ENCODE measurements at regions not wholly inside any gene's neighbourhood (a gene's known extent, or its start where the extent isn't known, plus 50 kb on each side); places are given as distances from the start of the nearest gene placed in this dataset.
"Not testable (repeated sequence)": the region's sequence is repeated elsewhere in the genome, so short reads cannot be mapped to it uniquely, and the experiment has no call there.

- no peak for DNase-seq
Observed at GRCh38 chr13:90732049-90732448, 615.4 kb upstream of the MIR17HG start.

DNA sequence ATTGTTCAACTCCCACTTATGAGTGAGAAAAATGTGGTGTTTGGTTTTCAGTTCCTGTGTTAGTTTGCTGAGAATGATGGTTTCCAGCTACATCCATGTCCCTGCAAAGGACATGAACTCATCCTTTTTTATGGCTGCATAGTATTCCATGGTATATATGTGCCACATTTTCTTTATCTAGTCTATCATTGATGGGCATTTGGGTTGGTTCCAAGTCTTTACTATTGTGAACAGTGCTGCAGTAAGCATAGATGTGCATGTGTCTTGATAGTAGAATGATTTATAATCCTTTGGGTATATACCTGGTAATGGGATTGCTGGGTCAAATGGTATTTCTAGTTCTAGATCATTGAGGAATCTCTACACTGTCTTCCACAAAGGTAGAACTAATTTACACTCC, 613.0 kb upstream of the MIR17HG start:
- DNase-seq: not testable (repeated sequence)

GRCh38 chr13:90738881-90739280, 608.6 kb upstream of the MIR17HG start:
- DNase-seq: no peak

DNA sequence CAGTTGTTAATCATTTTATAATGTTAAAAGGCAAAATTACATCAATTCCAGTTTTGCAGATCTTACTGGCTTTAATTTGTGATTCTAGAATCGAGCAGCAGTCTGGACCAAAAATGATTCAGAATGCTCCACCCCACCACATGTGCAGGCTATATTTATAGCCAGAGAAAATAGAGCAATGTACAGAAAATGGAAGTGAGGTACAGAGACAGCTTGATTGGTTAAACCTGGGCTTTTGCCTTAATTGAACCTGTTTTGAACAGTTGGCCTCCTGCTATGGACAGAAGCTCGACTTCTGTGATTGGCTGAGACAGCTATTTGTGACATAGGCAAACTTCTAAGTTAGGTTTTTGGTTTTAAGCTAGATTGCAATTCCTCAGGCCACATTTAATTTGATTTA, 607.4 kb upstream of the MIR17HG start:
- no peak for DNase-seq

GRCh38 chr13:90742381-90742780, 605.1 kb upstream of the MIR17HG start:
- no peak for DNase-seq

GRCh38 chr13:90746230-90746629, 601.3 kb upstream of the MIR17HG start:
- DNase-seq: no peak

DNA sequence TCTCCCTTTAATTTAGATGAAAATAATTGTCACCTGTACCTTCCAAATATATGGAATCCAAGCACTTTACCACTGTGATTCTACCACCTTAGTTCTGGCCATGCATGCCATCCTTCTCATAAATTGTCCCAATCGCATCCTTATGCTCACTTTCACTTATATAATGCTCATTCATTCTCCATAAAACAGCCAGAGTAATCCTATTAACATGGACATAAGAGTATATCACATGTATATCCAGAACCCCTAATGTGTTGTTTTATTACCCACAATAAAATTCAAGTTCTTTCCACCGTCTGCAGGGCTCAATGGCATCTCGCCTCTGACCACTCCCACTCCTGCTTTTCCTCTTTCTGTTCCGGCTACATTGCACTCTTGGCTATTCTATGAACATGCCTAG, 597.5 kb upstream of the MIR17HG start:
- no peak for DNase-seq

- no peak for DNase-seq
Observed at GRCh38 chr13:90751026-90751425, 596.5 kb upstream of the MIR17HG start.

- no peak for DNase-seq
Observed at GRCh38 chr13:90752070-90752469, 595.4 kb upstream of the MIR17HG start.

GRCh38 chr13:90757127-90757680, 590.3 kb upstream of the MIR17HG start:
- DNase-seq: no peak

GRCh38 chr13:90760639-90761038, 586.8 kb upstream of the MIR17HG start:
- DNase-seq: no peak

GRCh38 chr13:90763476-90764150, 583.9 kb upstream of the MIR17HG start:
- no peak for DNase-seq

GRCh38 chr13:90766386-90766902, 581.0 kb upstream of the MIR17HG start:
- no peak for DNase-seq

GRCh38 chr13:90768116-90768515, 579.4 kb upstream of the MIR17HG start:
- DNase-seq: no peak

- no peak for DNase-seq
Observed at GRCh38 chr13:90769387-90769786, 578.1 kb upstream of the MIR17HG start.

DNA sequence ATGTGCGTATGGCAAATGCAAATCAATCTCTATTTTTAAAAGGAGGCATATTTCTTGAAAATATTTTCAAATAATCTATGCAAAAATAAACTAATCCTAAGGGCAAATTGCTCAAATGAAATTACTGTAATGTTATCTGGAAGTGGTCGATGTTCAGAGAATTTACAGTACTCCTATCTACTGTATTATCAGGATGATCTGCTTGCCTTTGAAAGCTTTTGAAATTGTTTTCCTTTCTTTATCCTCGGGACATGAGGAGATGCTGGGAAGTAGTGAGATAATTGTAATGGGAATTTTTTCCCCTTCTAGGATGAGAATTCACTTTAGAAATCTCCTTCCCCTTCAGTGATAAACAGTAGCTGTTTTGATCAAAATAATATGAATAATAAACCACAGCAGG, 577.2 kb upstream of the MIR17HG start:
- DNase-seq: no peak

- no peak for DNase-seq
Observed at GRCh38 chr13:90773681-90774080, 573.8 kb upstream of the MIR17HG start.

DNA sequence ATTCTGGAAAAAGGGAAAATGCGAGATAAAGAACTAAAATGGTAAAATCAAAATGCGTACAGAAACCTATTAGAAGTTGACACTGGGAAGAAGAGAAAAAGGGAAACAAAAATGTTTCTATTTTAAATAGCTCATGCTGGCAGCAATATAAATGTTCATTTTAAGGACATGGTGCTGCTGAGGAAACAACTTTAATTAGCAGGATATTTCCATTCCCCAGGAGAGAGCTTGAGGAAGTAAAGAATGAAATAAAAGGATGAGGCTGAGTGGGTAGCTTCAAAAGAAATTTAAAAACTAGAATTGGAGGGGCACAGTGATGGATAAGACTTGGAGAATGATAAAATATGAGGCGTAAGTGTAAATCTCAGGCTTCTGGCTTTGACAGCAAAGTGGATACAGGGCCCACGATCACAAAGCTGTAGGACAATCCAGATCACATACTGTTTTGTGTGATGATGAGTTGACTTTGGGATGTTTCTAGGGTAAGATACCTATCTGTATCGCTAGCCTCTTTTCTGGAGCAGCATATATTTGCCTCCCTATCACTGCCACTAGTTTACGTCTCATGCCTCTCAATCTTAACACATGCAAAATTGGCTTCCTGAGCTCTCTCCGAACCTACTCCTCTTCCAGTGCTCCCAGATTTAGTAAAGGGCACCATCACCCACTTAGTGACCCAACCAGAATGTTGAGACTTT, 571.3 kb upstream of the MIR17HG start:
- no peak for DNase-seq

GRCh38 chr13:90783273-90783672, 564.2 kb upstream of the MIR17HG start:
- DNase-seq: no peak

DNA sequence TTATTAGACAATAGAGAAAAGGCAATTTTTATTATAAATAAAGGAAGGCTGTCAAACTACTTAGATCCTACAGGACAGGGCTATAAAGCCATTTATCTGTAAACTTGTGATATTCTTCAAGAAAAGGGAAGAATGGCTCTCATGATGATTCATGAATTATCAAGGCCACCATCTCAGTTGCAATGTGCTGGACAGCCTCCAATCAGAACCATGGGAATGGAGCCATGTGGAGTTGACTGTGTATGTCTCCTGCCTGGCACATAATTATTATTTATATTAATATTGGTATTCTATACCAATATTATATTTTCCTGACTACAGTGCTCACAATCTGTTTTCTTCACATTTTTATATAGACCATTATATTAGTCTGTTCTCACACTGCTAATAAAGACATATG, 560.5 kb upstream of the MIR17HG start:
- DNase-seq: no peak

DNA sequence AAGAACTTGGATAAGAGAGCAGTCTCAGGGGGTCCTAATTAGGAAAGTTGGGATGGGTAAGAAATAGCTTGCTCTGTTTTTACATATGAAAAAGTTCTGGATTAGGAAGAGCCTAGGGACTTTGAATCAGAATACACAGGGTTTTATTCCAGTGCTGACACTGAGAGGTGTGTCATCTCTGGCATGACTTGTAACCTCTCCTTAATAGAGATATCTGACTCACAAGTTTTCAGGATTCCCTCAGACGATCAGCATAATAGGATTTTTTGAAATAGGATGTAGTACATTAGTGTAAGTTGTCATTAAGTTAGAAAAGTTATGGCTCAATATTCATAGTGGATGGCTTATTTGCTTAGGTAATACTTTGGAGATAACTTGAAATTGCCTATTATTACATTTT, 555.2 kb upstream of the MIR17HG start:
- DNase-seq: no peak

- no peak for DNase-seq
Observed at GRCh38 chr13:90793261-90793820, 554.1 kb upstream of the MIR17HG start.

GRCh38 chr13:90796474-90796873, 551.0 kb upstream of the MIR17HG start:
- no peak for DNase-seq

GRCh38 chr13:90797335-90797734, 550.2 kb upstream of the MIR17HG start:
- no peak for DNase-seq
